Astrocyte (in vitro differentiated cells and primary cell): ENCODE measurements at regions not wholly inside any gene's neighbourhood (a gene's known extent, or its start where the extent isn't known, plus 50 kb on each side); places are given as distances from the start of the nearest gene placed in this dataset.

ENCODE experiments used
- DNase-seq: peaks from one replicate; pipeline ENCODE4 v3.0.0-alpha.2; 2010; ENCODE audit warnings: low read depth
- FAIRE-seq: peaks from 2 replicates; lab custom pipeline; 2011; peaks lifted over from hg19 to GRCh38; lab: Jason Lieb, UNC
- H2AFZ ChIP-seq: 2 replicates; pipeline ENCODE4 v1.6.0; 2012; ENCODE audit warnings: low read depth, low read length, inconsistent platforms
- H3K27ac ChIP-seq: 2 replicates; pipeline ENCODE4 v1.5.1; 2011; ENCODE audit warnings: low read depth, low read length, inconsistent platforms
- H3K27me3 ChIP-seq: 2 replicates; pipeline ENCODE4 v1.6.0; 2011; ENCODE audit warnings: low read length, inconsistent platforms; ENCODE audit not compliant: insufficient read depth
- H3K36me3 ChIP-seq: 2 replicates; pipeline ENCODE4 v1.5.1; 2011; ENCODE audit warnings: low read length, inconsistent platforms; ENCODE audit not compliant: insufficient read depth
- H3K4me1 ChIP-seq: 2 replicates; pipeline ENCODE4 v1.5.1; 2011; ENCODE audit warnings: low read length, inconsistent platforms; ENCODE audit not compliant: insufficient read depth
- H3K4me2 ChIP-seq: 2 replicates; pipeline ENCODE4 v1.6.0; 2012; ENCODE audit warnings: low read length, inconsistent platforms
- H3K4me3 ChIP-seq: 2 replicates; pipeline ENCODE4 v1.5.1; 2011; ENCODE audit warnings: low read depth, mild to moderate bottlenecking, low read length, inconsistent platforms; ENCODE audit not compliant: insufficient read depth
- H3K79me2 ChIP-seq: 2 replicates; pipeline ENCODE4 v1.6.0; 2012; ENCODE audit warnings: mild to moderate bottlenecking, low read length, inconsistent platforms; ENCODE audit not compliant: insufficient read depth
- H3K9ac ChIP-seq: 2 replicates; pipeline ENCODE4 v1.6.0; 2012; ENCODE audit warnings: mild to moderate bottlenecking, low read length, inconsistent platforms
- H3K9me3 ChIP-seq: 2 replicates; pipeline ENCODE4 v1.5.1; 2012; ENCODE audit warnings: low read depth, mild to moderate bottlenecking, low read length, inconsistent platforms; ENCODE audit not compliant: insufficient read depth
- H4K20me1 ChIP-seq: 2 replicates; pipeline ENCODE4 v1.6.0; 2012; ENCODE audit warnings: low read length, inconsistent platforms; ENCODE audit not compliant: insufficient read depth
- H3K27ac Mint-ChIP-seq: one replicate; pipeline ENCODE4 v1.8.0; 2021; ENCODE audit warnings: mild to moderate bottlenecking, mixed read lengths; ENCODE audit not compliant: unreplicated experiment
- H3K27me3 Mint-ChIP-seq: one replicate; pipeline ENCODE4 v1.8.0; 2021; ENCODE audit warnings: low read depth, mixed read lengths; ENCODE audit not compliant: unreplicated experiment
- H3K36me3 Mint-ChIP-seq: one replicate; pipeline ENCODE4 v1.8.0; 2021; ENCODE audit warnings: low read depth, mixed read lengths; ENCODE audit not compliant: unreplicated experiment
- H3K4me1 Mint-ChIP-seq: one replicate; pipeline ENCODE4 v1.8.0; 2021; ENCODE audit warnings: low read depth, mixed read lengths; ENCODE audit not compliant: unreplicated experiment
- H3K4me3 Mint-ChIP-seq: one replicate; pipeline ENCODE4 v1.8.0; 2021; ENCODE audit warnings: mild to moderate bottlenecking, moderate library complexity, mixed read lengths; ENCODE audit not compliant: unreplicated experiment
- H3K9me3 Mint-ChIP-seq: one replicate; pipeline ENCODE4 v1.8.0; 2021; ENCODE audit warnings: mild to moderate bottlenecking, mixed read lengths; ENCODE audit not compliant: unreplicated experiment
- EZH2 ChIP-seq: IDR thresholded peaks from 2 replicates; pipeline ENCODE4 v1.6.1; 2012; ENCODE audit warnings: mild to moderate bottlenecking, low read length, inconsistent platforms; ENCODE audit not compliant: insufficient read depth
- TF ChIP-seq, protein P1 (sequence below): IDR thresholded peaks from 2 replicates; pipeline ENCODE4 v1.5.1; 2011; ENCODE audit warnings: low read depth, mild to moderate bottlenecking, inconsistent platforms, low read length, moderate library complexity; ENCODE audit not compliant: insufficient read depth

DNA sequence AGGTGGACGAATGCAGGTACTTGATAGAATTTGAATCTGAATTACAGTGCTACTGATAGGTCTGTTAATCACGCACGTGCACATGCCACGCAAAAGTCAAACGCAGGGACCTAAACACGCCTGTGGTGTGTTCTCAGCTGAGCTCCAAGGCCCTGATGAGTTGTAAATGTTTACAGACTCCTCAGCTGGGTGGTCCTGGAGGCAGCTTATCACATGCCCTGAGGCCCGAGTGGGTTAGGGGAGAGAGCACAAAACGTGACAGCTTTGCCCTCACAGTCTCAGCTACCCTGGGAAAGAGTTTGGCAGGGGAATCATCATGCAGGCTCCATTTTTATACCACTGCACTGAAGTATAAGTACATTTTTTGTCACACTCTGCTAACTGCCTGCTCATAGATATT lies 68.3 kb upstream of the FAM110C start:
- H3K4me1 ChIP-seq, result no peaks in the 10 kb centered on the region
- H3K4me3 ChIP-seq, result no peak overlapping the region
- Mint-ChIP-seq H3K9me3 (no peaks in the 10 kb centered on the region), H3K4me3 (no peak overlapping the region), H3K36me3 (no peaks in the 10 kb centered on the region), H3K27me3 (no peaks in the 10 kb centered on the region), H3K27ac (no peak overlapping the region), H3K4me1 (peaks cover 12% of the 10 kb centered on the region)
- FAIRE-seq (no peak), DNase-seq (no peak)
- H3K79me2 ChIP-seq, result no peaks in the 10 kb centered on the region
- H3K36me3 ChIP-seq, result no peaks in the 10 kb centered on the region
- H3K9me3 ChIP-seq, result peaks cover 4% of the 10 kb centered on the region
- no peak for TF ChIP-seq EZH2
- TF ChIP-seq, protein P1, sequence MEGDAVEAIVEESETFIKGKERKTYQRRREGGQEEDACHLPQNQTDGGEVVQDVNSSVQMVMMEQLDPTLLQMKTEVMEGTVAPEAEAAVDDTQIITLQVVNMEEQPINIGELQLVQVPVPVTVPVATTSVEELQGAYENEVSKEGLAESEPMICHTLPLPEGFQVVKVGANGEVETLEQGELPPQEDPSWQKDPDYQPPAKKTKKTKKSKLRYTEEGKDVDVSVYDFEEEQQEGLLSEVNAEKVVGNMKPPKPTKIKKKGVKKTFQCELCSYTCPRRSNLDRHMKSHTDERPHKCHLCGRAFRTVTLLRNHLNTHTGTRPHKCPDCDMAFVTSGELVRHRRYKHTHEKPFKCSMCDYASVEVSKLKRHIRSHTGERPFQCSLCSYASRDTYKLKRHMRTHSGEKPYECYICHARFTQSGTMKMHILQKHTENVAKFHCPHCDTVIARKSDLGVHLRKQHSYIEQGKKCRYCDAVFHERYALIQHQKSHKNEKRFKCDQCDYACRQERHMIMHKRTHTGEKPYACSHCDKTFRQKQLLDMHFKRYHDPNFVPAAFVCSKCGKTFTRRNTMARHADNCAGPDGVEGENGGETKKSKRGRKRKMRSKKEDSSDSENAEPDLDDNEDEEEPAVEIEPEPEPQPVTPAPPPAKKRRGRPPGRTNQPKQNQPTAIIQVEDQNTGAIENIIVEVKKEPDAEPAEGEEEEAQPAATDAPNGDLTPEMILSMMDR, result no peak
- no peak overlapping the region for H3K4me2 ChIP-seq
- no peak overlapping the region for H3K27ac ChIP-seq
- H3K9ac ChIP-seq, result no peak overlapping the region
- no peaks in the 10 kb centered on the region for H4K20me1 ChIP-seq
- H3K27me3 ChIP-seq, result no peaks in the 10 kb centered on the region
- no peak overlapping the region for H2AFZ ChIP-seq

DNA sequence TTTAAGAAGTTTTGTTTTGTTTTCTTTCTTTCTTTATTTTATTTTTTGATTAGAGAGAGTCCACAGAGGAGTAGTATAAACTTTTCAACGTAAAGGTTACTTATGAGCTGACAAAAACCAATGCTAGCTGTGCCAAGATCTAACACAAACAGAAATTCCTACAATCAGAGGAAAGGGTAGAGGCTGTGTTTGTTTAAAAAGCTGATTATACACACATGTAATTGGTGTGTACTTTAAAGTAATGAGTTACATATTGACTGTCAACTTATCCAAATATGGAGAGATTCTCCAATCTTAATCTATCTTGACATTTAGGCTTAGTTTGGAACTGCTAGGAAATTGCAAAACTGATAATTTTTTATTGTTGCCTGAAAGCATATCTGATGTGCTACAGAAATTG lies 63.7 kb upstream of the FAM110C start:
- H3K4me3 ChIP-seq, result no peak overlapping the region
- Mint-ChIP-seq H3K4me1 (peaks cover under 1% of the 10 kb centered on the region), H3K36me3 (no peaks in the 10 kb centered on the region), H3K27me3 (no peaks in the 10 kb centered on the region), H3K4me3 (no peak overlapping the region), H3K27ac (no peak overlapping the region), H3K9me3 (peaks cover 8% of the 10 kb centered on the region)
- H4K20me1 ChIP-seq, result no peaks in the 10 kb centered on the region
- H2AFZ ChIP-seq, result no peak overlapping the region
- no peak for TF ChIP-seq EZH2
- TF ChIP-seq, protein P1, result no peak
- FAIRE-seq (no peak), DNase-seq (no peak)
- no peaks in the 10 kb centered on the region for H3K79me2 ChIP-seq
- no peaks in the 10 kb centered on the region for H3K27me3 ChIP-seq
- H3K9me3 ChIP-seq, result peaks cover 6% of the 10 kb centered on the region
- H3K27ac ChIP-seq, result no peak overlapping the region
- no peak overlapping the region for H3K4me2 ChIP-seq
- no peaks in the 10 kb centered on the region for H3K36me3 ChIP-seq
- H3K9ac ChIP-seq, result no peak overlapping the region
- no peaks in the 10 kb centered on the region for H3K4me1 ChIP-seq

DNA sequence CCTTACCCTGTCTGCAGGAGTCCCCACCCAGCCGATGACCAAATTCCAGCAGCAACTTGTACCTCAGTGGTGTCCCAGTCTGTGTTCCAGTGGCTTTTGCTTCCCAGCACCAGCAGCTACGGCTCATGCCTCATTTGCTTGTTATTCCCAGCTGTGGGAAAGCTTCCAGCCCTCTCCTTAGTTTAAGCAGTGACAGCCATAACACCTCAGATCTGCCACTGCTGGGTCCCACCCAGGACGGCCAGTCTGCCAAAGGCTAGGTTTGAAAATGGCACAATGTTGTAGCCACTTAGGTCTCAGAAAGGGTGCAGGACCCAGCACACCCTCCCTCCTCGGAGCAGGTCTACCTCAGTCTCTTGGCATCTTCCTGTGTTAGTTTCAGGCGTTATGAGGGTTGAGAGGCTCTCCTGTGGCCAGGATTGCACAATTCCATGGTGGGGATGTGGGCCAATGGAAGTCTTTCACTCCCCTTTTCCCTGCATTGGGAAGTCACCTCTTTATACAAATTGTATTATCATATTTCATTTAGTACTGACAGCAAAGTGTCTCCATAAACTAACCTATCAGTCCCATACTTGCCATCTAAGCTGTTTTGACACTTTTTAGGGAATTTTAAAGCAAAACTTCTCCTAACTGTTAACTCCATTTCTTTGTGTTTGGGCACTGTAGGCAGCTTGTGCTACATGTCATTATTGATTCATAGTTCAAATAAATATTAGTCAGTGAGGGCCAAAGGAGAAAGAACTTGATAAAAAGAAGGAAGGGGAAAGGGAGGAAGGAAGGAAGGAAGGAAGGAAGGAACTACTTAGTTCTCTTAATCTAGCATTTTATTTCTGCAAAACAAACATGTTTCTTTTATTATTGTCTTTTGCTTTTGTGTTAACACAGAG lies 62.9 kb upstream of the FAM110C start:
- H3K27me3 ChIP-seq, result no peaks in the 10 kb centered on the region

More for the DNA sequence above, 62.9 kb upstream of the FAM110C start:
- TF ChIP-seq, protein P1, result no peak
- TF ChIP-seq EZH2, result no peak
- no peak overlapping the region for H3K9ac ChIP-seq
- H3K36me3 Mint-ChIP-seq, result no peaks in the 10 kb centered on the region
- H3K4me1 Mint-ChIP-seq, result no peaks in the 10 kb centered on the region
- no peaks in the 10 kb centered on the region for H3K79me2 ChIP-seq
- no peak overlapping the region for H3K27ac Mint-ChIP-seq
- no peak for DNase-seq
- no peak overlapping the region for H3K4me2 ChIP-seq
- H2AFZ ChIP-seq, result no peak overlapping the region
- peaks cover 8% of the 10 kb centered on the region for H3K9me3 Mint-ChIP-seq
- no peak overlapping the region for H3K27ac ChIP-seq
- H3K4me1 ChIP-seq, result no peaks in the 10 kb centered on the region
- H4K20me1 ChIP-seq, result no peaks in the 10 kb centered on the region
- H3K27me3 Mint-ChIP-seq, result no peaks in the 10 kb centered on the region
- H3K9me3 ChIP-seq, result peaks cover 6% of the 10 kb centered on the region
- FAIRE-seq, result no peak
- H3K4me3 ChIP-seq, result no peak overlapping the region
- no peaks in the 10 kb centered on the region for H3K36me3 ChIP-seq
- no peak overlapping the region for H3K4me3 Mint-ChIP-seq
